Ishikawa (cell line): ENCODE measurements at regions not wholly inside any gene's neighbourhood (a gene's known extent, or its start where the extent isn't known, plus 50 kb on each side); places are given as distances from the start of the nearest gene placed in this dataset.

Source experiments
- CEBPB ChIP-seq: IDR thresholded peaks from 2 replicates; pipeline ENCODE4 v1.6.1; 2012
- EGR1 ChIP-seq: IDR thresholded peaks from 2 replicates; pipeline ENCODE4 v1.6.1; 2012
- EP300 ChIP-seq: IDR thresholded peaks from 2 replicates; pipeline ENCODE4 v1.6.1; 2012; ENCODE audit warnings: borderline replicate concordance
- MAX ChIP-seq: IDR thresholded peaks from 2 replicates; pipeline ENCODE4 v1.6.1; 2012
- RAD21 ChIP-seq: IDR thresholded peaks from 2 replicates; pipeline ENCODE4 v1.6.1; 2012; ENCODE audit warnings: low read depth
- TAF1 ChIP-seq: IDR thresholded peaks from 2 replicates; pipeline ENCODE4 v1.6.1; 2012; ENCODE audit warnings: low read depth, mild to moderate bottlenecking
- TCF12 ChIP-seq: IDR thresholded peaks from 2 replicates; pipeline ENCODE4 v1.6.1; 2012; ENCODE audit warnings: low read depth
- YY1 ChIP-seq: IDR thresholded peaks from 2 replicates; pipeline ENCODE4 v1.6.1; 2012; ENCODE audit warnings: low read depth
- ZBTB7A ChIP-seq: IDR thresholded peaks from 2 replicates; pipeline ENCODE4 v1.6.1; 2012; ENCODE audit warnings: low read depth
- TF ChIP-seq, protein P1 (sequence below): IDR thresholded peaks from 2 replicates; pipeline ENCODE4 v1.6.1; 2012; ENCODE audit warnings: low read depth, mild to moderate bottlenecking

DNA sequence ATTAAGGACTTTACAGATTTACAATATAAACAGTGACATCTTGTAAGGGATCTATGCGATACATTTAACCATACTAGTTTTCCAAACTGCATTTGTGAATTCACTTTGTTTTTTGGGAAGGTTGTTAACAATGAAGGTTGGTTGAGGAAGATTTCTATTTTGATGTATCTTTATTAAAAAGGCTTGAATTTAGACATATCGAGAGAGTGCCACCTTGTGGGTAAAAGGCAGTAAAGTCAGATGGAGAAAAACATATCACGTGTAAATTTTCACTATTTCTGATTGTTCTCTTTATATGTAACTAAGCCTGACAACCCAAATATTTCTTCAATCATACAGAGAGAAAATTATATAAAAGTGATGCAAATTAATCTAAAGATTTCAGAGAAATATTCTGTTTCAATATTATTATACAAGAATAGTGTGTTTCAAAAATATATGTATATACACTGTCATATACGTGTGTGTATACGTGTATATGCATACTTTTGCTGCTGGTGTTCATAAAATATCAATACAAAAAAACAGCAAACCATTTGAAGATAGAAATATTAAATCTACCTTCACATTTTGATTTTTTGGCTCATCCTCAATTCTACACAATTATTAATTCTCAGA, 988.6 kb downstream of the SORCS1 start:
- TF ChIP-seq EGR1 (no peak), CEBPB (no peak), TAF1 (no peak), MAX (no peak), EP300 (no peak), ZBTB7A (no peak), YY1 (no peak), RAD21 (peak; percentile 48), TCF12 (no peak)
- TF ChIP-seq, protein P1, sequence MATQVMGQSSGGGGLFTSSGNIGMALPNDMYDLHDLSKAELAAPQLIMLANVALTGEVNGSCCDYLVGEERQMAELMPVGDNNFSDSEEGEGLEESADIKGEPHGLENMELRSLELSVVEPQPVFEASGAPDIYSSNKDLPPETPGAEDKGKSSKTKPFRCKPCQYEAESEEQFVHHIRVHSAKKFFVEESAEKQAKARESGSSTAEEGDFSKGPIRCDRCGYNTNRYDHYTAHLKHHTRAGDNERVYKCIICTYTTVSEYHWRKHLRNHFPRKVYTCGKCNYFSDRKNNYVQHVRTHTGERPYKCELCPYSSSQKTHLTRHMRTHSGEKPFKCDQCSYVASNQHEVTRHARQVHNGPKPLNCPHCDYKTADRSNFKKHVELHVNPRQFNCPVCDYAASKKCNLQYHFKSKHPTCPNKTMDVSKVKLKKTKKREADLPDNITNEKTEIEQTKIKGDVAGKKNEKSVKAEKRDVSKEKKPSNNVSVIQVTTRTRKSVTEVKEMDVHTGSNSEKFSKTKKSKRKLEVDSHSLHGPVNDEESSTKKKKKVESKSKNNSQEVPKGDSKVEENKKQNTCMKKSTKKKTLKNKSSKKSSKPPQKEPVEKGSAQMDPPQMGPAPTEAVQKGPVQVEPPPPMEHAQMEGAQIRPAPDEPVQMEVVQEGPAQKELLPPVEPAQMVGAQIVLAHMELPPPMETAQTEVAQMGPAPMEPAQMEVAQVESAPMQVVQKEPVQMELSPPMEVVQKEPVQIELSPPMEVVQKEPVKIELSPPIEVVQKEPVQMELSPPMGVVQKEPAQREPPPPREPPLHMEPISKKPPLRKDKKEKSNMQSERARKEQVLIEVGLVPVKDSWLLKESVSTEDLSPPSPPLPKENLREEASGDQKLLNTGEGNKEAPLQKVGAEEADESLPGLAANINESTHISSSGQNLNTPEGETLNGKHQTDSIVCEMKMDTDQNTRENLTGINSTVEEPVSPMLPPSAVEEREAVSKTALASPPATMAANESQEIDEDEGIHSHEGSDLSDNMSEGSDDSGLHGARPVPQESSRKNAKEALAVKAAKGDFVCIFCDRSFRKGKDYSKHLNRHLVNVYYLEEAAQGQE, result no peak
